HEK293 (cell line): ENCODE measurements at regions not wholly inside any gene's neighbourhood (a gene's known extent, or its start where the extent isn't known, plus 50 kb on each side); places are given as distances from the start of the nearest gene placed in this dataset.

Experiments
- CTCF ChIA-PET: fragments of 350-600 bp; formaldehyde crosslinking; extraction: SDS; loops from one replicate; lab custom pipeline; 2021; ENCODE audit warnings: antibody characterized with exemption; lab: Yijun Ruan, JAX
- POLR2A ChIA-PET: fragments of 300-600 bp; formaldehyde crosslinking; extraction: SDS; loops from one replicate; lab custom pipeline; 2020; ENCODE audit warnings: antibody characterized with exemption, inconsistent platforms; lab: Yijun Ruan, JAX
- H3K27ac ChIP-seq: fragments of 200-500 bp; sonication (Bioruptor generic); 2 replicates; pipeline ENCODE4 v1.5.1; 2014; ENCODE audit warnings: low read depth, low read length, control low read depth, inconsistent platforms; ENCODE audit errors: extremely low read depth
- H3K36me3 ChIP-seq, 2 experiments: fragments of 200-500 bp in 1 of 2; sonication (Bioruptor generic) in 1 of 2; 1 replicate in 1 of 2; 2 replicates in 1 of 2; pipeline ENCODE4 v1.5.1; 2014 to 2017; ENCODE audit warnings: inconsistent platforms in 2 of 2, low read length in 2 of 2; ENCODE audit not compliant: control insufficient read depth in 2 of 2, insufficient read depth in 1 of 2
- H3K4me1 ChIP-seq: fragments of 200-500 bp; sonication (Bioruptor generic); 2 replicates; pipeline ENCODE4 v1.5.1; 2014; ENCODE audit warnings: mild to moderate bottlenecking, low read length, inconsistent platforms; ENCODE audit not compliant: control insufficient read depth, insufficient read depth
- H3K4me3 ChIP-seq: 2 replicates; pipeline ENCODE4 v1.5.1; 2011; ENCODE audit warnings: low read depth, mild to moderate bottlenecking, control low read depth, low read length, moderate library complexity
- H3K9me3 ChIP-seq: fragments of 200-500 bp; sonication (Bioruptor generic); 2 replicates; pipeline ENCODE4 v1.5.1; 2014; ENCODE audit warnings: low read depth, low read length, inconsistent platforms; ENCODE audit not compliant: control insufficient read depth, insufficient read depth
- MYNN ChIP-seq: fragments of 450-650 bp; formaldehyde crosslinking; IDR thresholded peaks from 2 replicates; pipeline ENCODE4 v1.5.1; 2016; ENCODE audit warnings: missing biosample characterization, missing genetic modification characterization, borderline replicate concordance
- REPIN1 ChIP-seq: fragments of 450-650 bp; formaldehyde crosslinking; IDR thresholded peaks from 2 replicates; pipeline ENCODE4 v1.5.1; 2017; ENCODE audit warnings: missing biosample characterization, missing genetic modification characterization, low read depth
- SCRT1 ChIP-seq: fragments of 450-650 bp; formaldehyde crosslinking; IDR thresholded peaks from 2 replicates; pipeline ENCODE4 v1.5.1; 2016; ENCODE audit warnings: missing biosample characterization, missing genetic modification characterization, borderline replicate concordance
- WT1 ChIP-seq: fragments of 450-650 bp; formaldehyde crosslinking; IDR thresholded peaks from 2 replicates; pipeline ENCODE4 v1.5.1; 2016; ENCODE audit warnings: missing biosample characterization, missing genetic modification characterization
- ZNF140 ChIP-seq: fragments of 450-650 bp; formaldehyde crosslinking; IDR thresholded peaks from 2 replicates; pipeline ENCODE4 v1.5.1; 2016; ENCODE audit warnings: missing biosample characterization, missing genetic modification characterization
- ZNF302 ChIP-seq: fragments of 450-650 bp; formaldehyde crosslinking; IDR thresholded peaks from 2 replicates; pipeline ENCODE4 v1.5.1; 2016; ENCODE audit warnings: missing biosample characterization, missing genetic modification characterization, low read depth
- ZNF324 ChIP-seq: fragments of 450-650 bp; formaldehyde crosslinking; IDR thresholded peaks from 2 replicates; pipeline ENCODE4 v1.5.1; 2016; ENCODE audit warnings: missing biosample characterization, missing genetic modification characterization
- ZNF394 ChIP-seq: fragments of 450-650 bp; formaldehyde crosslinking; IDR thresholded peaks from 2 replicates; pipeline ENCODE4 v1.5.1; 2016; ENCODE audit warnings: missing biosample characterization, missing genetic modification characterization, mild to moderate bottlenecking, moderate library complexity, borderline replicate concordance
- ZNF48 ChIP-seq: fragments of 450-650 bp; formaldehyde crosslinking; IDR thresholded peaks from 2 replicates; pipeline ENCODE4 v1.5.1; 2016; ENCODE audit warnings: missing biosample characterization, missing genetic modification characterization
- ZNF514 ChIP-seq: fragments of 450-650 bp; formaldehyde crosslinking; IDR thresholded peaks from 2 replicates; pipeline ENCODE4 v1.5.1; 2016; ENCODE audit warnings: missing biosample characterization, missing genetic modification characterization
- ZNF837 ChIP-seq: fragments of 450-650 bp; formaldehyde crosslinking; IDR thresholded peaks from 2 replicates; pipeline ENCODE4 v1.5.1; 2016; ENCODE audit warnings: missing biosample characterization, missing genetic modification characterization
- TF ChIP-seq, protein P1 (sequence below): fragments of 450-650 bp; formaldehyde crosslinking; conservative IDR thresholded peaks from 2 replicates; pipeline ENCODE4 v1.5.1; 2016; ENCODE audit warnings: low read depth, missing biosample characterization, missing genetic modification characterization
- TF ChIP-seq, protein P2 (sequence below): fragments of 450-650 bp; formaldehyde crosslinking; IDR thresholded peaks from 2 replicates; pipeline ENCODE4 v1.5.1; 2016; ENCODE audit warnings: missing biosample characterization, missing genetic modification characterization
- TF ChIP-seq, protein P3 (sequence below): fragments of 450-650 bp; formaldehyde crosslinking; IDR thresholded peaks from 2 replicates; pipeline ENCODE4; 2016; ENCODE audit warnings: missing biosample characterization, missing genetic modification characterization
- TF ChIP-seq, protein P4 (sequence below): fragments of 450-650 bp; formaldehyde crosslinking; IDR thresholded peaks from 2 replicates; pipeline ENCODE4 v1.5.1; 2016; ENCODE audit warnings: missing biosample characterization, missing genetic modification characterization
- TF ChIP-seq, protein P5 (sequence below): fragments of 450-650 bp; formaldehyde crosslinking; conservative IDR thresholded peaks from 2 replicates; pipeline ENCODE4 v1.5.1; 2016; ENCODE audit warnings: low read depth, missing biosample characterization, missing genetic modification characterization

DNA sequence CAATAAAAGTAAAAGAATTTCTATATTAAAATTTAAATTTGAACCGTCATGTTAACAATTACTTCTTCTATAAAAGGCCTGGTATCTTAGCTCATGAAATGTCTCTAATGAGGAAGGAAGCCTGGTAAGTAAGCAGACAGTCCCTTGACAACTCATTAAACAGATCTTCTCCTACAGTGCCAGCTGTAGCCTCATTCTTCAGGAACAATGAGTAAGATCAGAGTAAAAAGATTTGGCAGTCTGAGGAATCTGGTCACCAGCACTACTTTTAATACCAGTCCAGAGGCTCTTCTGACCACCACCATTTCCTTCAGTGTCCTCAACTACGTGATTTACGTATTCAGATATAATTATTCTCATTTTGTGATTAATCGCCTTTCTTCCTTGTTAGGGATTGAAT is 955.0 kb upstream of the ALCAM start (continued):
- TF ChIP-seq, protein P1, sequence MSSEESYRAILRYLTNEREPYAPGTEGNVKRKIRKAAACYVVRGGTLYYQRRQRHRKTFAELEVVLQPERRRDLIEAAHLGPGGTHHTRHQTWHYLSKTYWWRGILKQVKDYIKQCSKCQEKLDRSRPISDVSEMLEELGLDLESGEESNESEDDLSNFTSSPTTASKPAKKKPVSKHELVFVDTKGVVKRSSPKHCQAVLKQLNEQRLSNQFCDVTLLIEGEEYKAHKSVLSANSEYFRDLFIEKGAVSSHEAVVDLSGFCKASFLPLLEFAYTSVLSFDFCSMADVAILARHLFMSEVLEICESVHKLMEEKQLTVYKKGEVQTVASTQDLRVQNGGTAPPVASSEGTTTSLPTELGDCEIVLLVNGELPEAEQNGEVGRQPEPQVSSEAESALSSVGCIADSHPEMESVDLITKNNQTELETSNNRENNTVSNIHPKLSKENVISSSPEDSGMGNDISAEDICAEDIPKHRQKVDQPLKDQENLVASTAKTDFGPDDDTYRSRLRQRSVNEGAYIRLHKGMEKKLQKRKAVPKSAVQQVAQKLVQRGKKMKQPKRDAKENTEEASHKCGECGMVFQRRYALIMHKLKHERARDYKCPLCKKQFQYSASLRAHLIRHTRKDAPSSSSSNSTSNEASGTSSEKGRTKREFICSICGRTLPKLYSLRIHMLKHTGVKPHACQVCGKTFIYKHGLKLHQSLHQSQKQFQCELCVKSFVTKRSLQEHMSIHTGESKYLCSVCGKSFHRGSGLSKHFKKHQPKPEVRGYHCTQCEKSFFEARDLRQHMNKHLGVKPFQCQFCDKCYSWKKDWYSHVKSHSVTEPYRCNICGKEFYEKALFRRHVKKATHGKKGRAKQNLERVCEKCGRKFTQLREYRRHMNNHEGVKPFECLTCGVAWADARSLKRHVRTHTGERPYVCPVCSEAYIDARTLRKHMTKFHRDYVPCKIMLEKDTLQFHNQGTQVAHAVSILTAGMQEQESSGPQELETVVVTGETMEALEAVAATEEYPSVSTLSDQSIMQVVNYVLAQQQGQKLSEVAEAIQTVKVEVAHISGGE (tag by site-specific recombination), result no peak

DNA sequence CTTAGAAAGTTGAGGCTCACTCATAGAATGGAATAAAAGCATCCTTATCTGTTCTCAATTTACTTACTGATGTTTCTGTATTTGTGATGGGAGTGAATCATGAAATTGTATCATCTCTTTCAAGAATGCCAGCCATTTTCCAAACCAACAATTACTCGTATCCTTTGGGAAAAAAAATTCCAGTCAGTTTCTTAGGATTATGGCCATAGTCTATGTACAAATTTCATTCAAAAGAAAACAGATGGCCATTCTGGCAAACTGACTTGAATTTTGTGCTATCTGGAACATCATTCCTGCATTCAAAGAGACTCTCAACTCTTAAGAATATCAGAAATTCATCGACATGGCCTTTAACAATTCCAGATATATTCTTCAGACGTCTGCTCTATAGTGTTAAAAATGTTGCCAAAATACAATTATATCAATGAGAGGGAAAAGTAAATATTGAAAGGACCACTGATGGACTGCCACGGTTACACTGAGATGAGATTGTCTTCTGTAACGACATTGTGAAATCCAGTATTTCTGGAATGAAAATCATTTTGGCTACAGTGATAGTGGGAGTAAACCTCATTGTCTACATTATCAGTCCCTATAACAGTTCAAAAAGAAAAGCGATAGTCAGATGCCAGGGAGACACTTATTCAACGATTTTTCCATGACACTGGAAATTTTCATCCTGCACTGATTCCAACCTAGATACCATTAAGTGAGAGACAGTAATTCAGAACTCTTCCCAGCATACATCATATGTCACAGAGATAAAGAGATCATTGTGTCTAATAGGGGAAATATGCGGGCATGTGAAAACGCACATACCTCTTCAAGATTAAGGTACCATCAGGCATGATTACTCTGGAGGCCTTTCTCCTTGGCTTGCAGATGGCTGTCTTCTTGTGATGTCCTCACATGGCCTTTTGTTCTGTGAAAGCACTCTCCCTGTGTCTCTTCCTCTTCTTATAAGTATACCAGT is 953.8 kb upstream of the ALCAM start:
- Histone ChIP-seq H3K36me3 (no peaks in the 10 kb centered on the region), H3K27ac (no peak overlapping the region), H3K4me1 (no peaks in the 10 kb centered on the region), H3K9me3 (no peaks in the 10 kb centered on the region), H3K4me3 (no peak overlapping the region)
- ChIA-PET POLR2A (no interaction called here), CTCF (no interaction called here)
- TF ChIP-seq REPIN1 (no peak), ZNF514 (tag by site-specific recombination) (no peak), WT1 (tag by site-specific recombination) (no peak), ZNF140 (no peak), SCRT1 (tag by site-specific recombination) (no peak), ZNF324 (tag by site-specific recombination) (no peak), MYNN (tag by site-specific recombination) (no peak)
- TF ChIP-seq, protein P2, sequence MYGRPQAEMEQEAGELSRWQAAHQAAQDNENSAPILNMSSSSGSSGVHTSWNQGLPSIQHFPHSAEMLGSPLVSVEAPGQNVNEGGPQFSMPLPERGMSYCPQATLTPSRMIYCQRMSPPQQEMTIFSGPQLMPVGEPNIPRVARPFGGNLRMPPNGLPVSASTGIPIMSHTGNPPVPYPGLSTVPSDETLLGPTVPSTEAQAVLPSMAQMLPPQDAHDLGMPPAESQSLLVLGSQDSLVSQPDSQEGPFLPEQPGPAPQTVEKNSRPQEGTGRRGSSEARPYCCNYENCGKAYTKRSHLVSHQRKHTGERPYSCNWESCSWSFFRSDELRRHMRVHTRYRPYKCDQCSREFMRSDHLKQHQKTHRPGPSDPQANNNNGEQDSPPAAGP, result no peak
- TF ChIP-seq, protein P3, sequence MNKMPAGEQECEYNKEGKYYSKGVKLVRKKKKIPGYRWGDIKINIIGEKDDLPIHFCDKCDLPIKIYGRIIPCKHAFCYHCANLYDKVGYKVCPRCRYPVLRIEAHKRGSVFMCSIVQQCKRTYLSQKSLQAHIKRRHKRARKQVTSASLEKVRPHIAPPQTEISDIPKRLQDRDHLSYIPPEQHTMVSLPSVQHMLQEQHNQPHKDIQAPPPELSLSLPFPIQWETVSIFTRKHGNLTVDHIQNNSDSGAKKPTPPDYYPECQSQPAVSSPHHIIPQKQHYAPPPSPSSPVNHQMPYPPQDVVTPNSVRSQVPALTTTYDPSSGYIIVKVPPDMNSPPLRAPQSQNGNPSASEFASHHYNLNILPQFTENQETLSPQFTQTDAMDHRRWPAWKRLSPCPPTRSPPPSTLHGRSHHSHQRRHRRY (tag by site-specific recombination), result no peak

DNA sequence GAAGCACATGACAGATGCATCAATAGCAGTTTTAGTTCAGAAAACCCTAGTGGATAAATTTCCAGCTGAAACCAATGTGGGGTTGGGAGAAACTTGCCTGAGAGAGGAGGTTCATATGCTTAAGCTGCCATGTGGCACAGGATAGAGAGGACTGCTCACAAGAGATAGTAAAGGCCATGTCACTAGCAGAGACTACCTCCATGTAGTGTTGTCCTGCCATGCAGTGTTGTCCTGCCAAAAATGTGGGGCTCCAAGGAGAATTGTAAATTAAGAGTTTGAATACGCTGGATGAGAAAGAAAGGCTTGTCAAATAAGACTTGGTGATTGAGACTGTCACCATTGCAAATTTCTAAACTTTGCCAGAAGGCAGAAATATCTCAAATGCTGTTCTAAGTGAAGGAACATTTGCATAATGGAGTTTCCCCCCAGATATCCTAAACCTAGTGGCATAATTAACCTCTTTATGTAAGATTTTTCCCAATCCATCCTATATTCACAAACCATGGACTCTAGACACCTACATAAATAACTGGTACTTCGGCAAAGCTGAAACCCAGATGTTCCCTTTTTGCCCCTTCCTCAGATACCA is 938.3 kb upstream of the ALCAM start:
- Histone ChIP-seq H3K4me1 (no peaks in the 10 kb centered on the region), H3K4me3 (no peak overlapping the region), H3K9me3 (no peaks in the 10 kb centered on the region), H3K36me3 (no peaks in the 10 kb centered on the region), H3K27ac (no peak overlapping the region)
- ChIA-PET CTCF (no interaction called here), POLR2A (no interaction called here)
- TF ChIP-seq ZNF48 (no peak), ZNF394 (tag by site-specific recombination) (no peak), ZNF302 (no peak), ZNF837 (no peak)
- TF ChIP-seq, protein P4, sequence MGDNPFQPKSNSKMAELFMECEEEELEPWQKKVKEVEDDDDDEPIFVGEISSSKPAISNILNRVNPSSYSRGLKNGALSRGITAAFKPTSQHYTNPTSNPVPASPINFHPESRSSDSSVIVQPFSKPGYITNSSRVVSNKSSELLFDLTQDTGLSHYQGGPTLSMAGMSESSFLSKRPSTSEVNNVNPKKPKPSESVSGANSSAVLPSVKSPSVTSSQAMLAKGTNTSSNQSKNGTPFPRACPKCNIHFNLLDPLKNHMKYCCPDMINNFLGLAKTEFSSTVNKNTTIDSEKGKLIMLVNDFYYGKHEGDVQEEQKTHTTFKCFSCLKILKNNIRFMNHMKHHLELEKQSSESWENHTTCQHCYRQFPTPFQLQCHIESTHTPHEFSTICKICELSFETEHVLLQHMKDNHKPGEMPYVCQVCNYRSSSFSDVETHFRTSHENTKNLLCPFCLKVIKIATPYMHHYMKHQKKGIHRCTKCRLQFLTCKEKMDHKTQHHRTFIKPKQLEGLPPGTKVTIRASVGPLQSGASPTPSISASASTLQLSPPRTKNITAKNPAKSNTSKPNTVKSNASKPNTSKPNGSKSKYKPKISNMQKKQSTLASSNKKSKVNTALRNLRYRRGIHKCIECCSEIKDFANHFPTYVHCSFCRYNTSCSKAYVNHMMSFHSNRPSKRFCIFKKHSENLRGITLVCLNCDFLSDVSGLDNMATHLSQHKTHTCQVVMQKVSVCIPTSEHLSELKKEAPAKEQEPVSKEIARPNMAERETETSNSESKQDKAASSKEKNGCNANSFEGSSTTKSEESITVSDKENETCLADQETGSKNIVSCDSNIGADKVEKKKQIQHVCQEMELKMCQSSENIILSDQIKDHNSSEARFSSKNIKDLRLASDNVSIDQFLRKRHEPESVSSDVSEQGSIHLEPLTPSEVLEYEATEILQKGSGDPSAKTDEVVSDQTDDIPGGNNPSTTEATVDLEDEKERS (tag by site-specific recombination), result no peak
- TF ChIP-seq, protein P5, sequence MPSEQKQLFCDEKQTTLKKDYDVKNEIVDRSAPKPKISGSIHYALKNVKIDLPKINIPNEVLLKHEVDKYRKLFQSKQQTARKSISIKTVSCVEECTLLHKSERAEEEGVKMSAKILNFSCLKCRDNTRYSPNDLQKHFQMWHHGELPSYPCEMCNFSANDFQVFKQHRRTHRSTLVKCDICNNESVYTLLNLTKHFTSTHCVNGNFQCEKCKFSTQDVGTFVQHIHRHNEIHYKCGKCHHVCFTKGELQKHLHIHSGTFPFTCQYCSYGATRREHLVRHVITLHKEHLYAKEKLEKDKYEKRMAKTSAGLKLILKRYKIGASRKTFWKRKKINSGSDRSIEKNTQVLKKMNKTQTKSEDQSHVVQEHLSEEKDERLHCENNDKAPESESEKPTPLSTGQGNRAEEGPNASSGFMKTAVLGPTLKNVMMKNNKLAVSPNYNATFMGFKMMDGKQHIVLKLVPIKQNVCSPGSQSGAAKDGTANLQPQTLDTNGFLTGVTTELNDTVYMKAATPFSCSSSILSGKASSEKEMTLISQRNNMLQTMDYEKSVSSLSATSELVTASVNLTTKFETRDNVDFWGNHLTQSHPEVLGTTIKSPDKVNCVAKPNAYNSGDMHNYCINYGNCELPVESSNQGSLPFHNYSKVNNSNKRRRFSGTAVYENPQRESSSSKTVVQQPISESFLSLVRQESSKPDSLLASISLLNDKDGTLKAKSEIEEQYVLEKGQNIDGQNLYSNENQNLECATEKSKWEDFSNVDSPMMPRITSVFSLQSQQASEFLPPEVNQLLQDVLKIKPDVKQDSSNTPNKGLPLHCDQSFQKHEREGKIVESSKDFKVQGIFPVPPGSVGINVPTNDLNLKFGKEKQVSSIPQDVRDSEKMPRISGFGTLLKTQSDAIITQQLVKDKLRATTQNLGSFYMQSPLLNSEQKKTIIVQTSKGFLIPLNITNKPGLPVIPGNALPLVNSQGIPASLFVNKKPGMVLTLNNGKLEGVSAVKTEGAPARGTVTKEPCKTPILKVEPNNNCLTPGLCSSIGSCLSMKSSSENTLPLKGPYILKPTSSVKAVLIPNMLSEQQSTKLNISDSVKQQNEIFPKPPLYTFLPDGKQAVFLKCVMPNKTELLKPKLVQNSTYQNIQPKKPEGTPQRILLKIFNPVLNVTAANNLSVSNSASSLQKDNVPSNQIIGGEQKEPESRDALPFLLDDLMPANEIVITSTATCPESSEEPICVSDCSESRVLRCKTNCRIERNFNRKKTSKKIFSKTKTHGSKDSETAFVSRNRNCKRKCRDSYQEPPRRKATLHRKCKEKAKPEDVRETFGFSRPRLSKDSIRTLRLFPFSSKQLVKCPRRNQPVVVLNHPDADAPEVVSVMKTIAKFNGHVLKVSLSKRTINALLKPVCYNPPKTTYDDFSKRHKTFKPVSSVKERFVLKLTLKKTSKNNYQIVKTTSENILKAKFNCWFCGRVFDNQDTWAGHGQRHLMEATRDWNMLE (tag by site-specific recombination), result no peak
